H9 (cell line): ENCODE measurements at regions not wholly inside any gene's neighbourhood (a gene's known extent, or its start where the extent isn't known, plus 50 kb on each side); places are given as distances from the start of the nearest gene placed in this dataset.
"Not testable (repeated sequence)": the region's sequence is repeated elsewhere in the genome, so short reads cannot be mapped to it uniquely, and the experiment has no call there.

Experiments used
- DNase-seq: peaks from one replicate; pipeline ENCODE4 v3.0.0-alpha.2; 2017
- H2AFZ ChIP-seq: one replicate; pipeline ENCODE4 v1.6.1; 2013; ENCODE audit warnings: mild to moderate bottlenecking, low read length, control low read depth, moderate library complexity
- H2AK5ac ChIP-seq: 2 replicates; pipeline ENCODE4 v1.6.1; 2013; ENCODE audit warnings: low read length, control low read depth, mixed read lengths; ENCODE audit not compliant: insufficient read length
- H2BK120ac ChIP-seq: one replicate; pipeline ENCODE4 v1.6.1; 2013; ENCODE audit warnings: low read depth, mild to moderate bottlenecking, low read length, control low read depth, inconsistent platforms; ENCODE audit not compliant: poor library complexity, severe bottlenecking
- H2BK12ac ChIP-seq: 2 replicates; pipeline ENCODE4 v1.6.1; 2013; ENCODE audit warnings: low read length, control low read depth, mixed read lengths, low read depth; ENCODE audit not compliant: insufficient read length
- H2BK15ac ChIP-seq: 2 replicates; pipeline ENCODE4 v1.6.1; 2013; ENCODE audit warnings: low read depth, low read length, control low read depth
- H2BK20ac ChIP-seq: one replicate; pipeline ENCODE4 v1.6.1; 2013; ENCODE audit warnings: low read depth, mild to moderate bottlenecking, low read length, control low read depth, inconsistent platforms; ENCODE audit not compliant: poor library complexity, severe bottlenecking
- H2BK5ac ChIP-seq: 2 replicates; pipeline ENCODE4 v1.6.1; 2013; ENCODE audit warnings: low read length, control low read depth, mixed read lengths; ENCODE audit not compliant: insufficient read length
- H3K14ac ChIP-seq: 2 replicates; pipeline ENCODE4 v1.6.1; 2013; ENCODE audit warnings: low read length, control low read depth; ENCODE audit not compliant: insufficient read depth
- H3K18ac ChIP-seq: 2 replicates; pipeline ENCODE4 v1.6.1; 2013; ENCODE audit warnings: low read depth, mild to moderate bottlenecking, mixed read lengths, low read length, control low read depth; ENCODE audit not compliant: insufficient read length
- H3K23ac ChIP-seq: 2 replicates; pipeline ENCODE4 v1.6.1; 2013; ENCODE audit warnings: low read length, control low read depth, mixed read lengths, low read depth; ENCODE audit not compliant: insufficient read length
- H3K23me2 ChIP-seq: 2 replicates; pipeline ENCODE4 v1.6.1; 2013; ENCODE audit warnings: low read depth, mild to moderate bottlenecking, mixed read lengths, low read length, control low read depth; ENCODE audit not compliant: insufficient read length, poor library complexity, severe bottlenecking
- H3K27ac ChIP-seq: 2 replicates; pipeline ENCODE4 v1.5.1; 2013; ENCODE audit warnings: low read length, control low read depth, mixed read lengths, low read depth; ENCODE audit not compliant: insufficient read length
- H3K27me3 ChIP-seq: 2 replicates; pipeline ENCODE4 v1.6.1; 2013; ENCODE audit warnings: low read length, control low read depth, inconsistent platforms; ENCODE audit not compliant: insufficient read depth
- H3K4ac ChIP-seq: 2 replicates; pipeline ENCODE4 v1.6.1; 2013; ENCODE audit warnings: low read depth, mild to moderate bottlenecking, control low read depth, inconsistent platforms, low read length, moderate library complexity
- H3K4me1 ChIP-seq: 2 replicates; pipeline ENCODE4 v1.6.1; 2013; ENCODE audit warnings: low read length, control low read depth, inconsistent platforms; ENCODE audit not compliant: insufficient read depth
- H3K4me2 ChIP-seq: 2 replicates; pipeline ENCODE4 v1.6.1; 2013; ENCODE audit warnings: low read length, control low read depth, mixed read lengths; ENCODE audit not compliant: insufficient read length, insufficient read depth
- H3K56ac ChIP-seq: 2 replicates; pipeline ENCODE4 v1.6.1; 2013; ENCODE audit warnings: low read depth, mild to moderate bottlenecking, mixed read lengths, low read length, control low read depth; ENCODE audit not compliant: insufficient read length
- H3K79me1 ChIP-seq: 2 replicates; pipeline ENCODE4 v1.6.1; 2013; ENCODE audit warnings: low read depth, mild to moderate bottlenecking, moderate library complexity, low read length, control low read depth, inconsistent platforms; ENCODE audit not compliant: insufficient read depth, poor library complexity, severe bottlenecking
- H3K79me2 ChIP-seq: 2 replicates; pipeline ENCODE4 v1.6.1; 2013; ENCODE audit warnings: low read length, control low read depth, inconsistent platforms; ENCODE audit not compliant: insufficient read depth
- H3K9ac ChIP-seq: 2 replicates; pipeline ENCODE4 v1.6.1; 2013; ENCODE audit warnings: low read length, control low read depth, mixed read lengths; ENCODE audit not compliant: insufficient read length; ENCODE audit errors: extremely low read depth
- H3K9me3 ChIP-seq: one replicate; pipeline ENCODE4 v1.6.1; 2013; ENCODE audit warnings: low read depth, low read length, inconsistent platforms; ENCODE audit not compliant: control insufficient read depth
- H3T11ph ChIP-seq: one replicate; pipeline ENCODE4 v1.6.1; 2013; ENCODE audit warnings: mild to moderate bottlenecking, low read length, control low read depth, inconsistent platforms
- H4K20me1 ChIP-seq: one replicate; pipeline ENCODE4 v1.6.1; 2013; ENCODE audit not compliant: control insufficient read depth, insufficient read length, insufficient read depth
- H4K5ac ChIP-seq: 2 replicates; pipeline ENCODE4 v1.6.1; 2013; ENCODE audit warnings: low read depth, mild to moderate bottlenecking, mixed read lengths, low read length, control low read depth; ENCODE audit not compliant: insufficient read length
- H4K8ac ChIP-seq: replicated peaks from 2 replicates; pipeline ENCODE4 v1.6.1; 2013; ENCODE audit warnings: low read length, control low read depth, mixed read lengths, low read depth; ENCODE audit not compliant: insufficient read length
- H4K91ac ChIP-seq: 2 replicates; pipeline ENCODE4 v1.6.1; 2013; ENCODE audit warnings: low read depth, mild to moderate bottlenecking, moderate library complexity, mixed read lengths, low read length, control low read depth; ENCODE audit not compliant: insufficient read length
- H3K27ac Mint-ChIP-seq, 3 experiments: 2 replicates in 2 of 3; 3 replicates in 1 of 3; pipeline ENCODE4 v1.8.0; 2020 to 2021; ENCODE audit warnings: mixed read lengths in 3 of 3, mild to moderate bottlenecking in 1 of 3, moderate library complexity in 1 of 3
- H3K27me3 Mint-ChIP-seq: 2 replicates; pipeline ENCODE4 v1.8.0; 2021; ENCODE audit warnings: low read depth, mild to moderate bottlenecking, moderate library complexity, mixed read lengths
- H3K36me3 Mint-ChIP-seq, 3 experiments: 2 replicates in 2 of 3; 3 replicates in 1 of 3; pipeline ENCODE4 v1.8.0; 2020 to 2021; ENCODE audit warnings: low read depth in 3 of 3, mixed read lengths in 3 of 3; ENCODE audit not compliant: insufficient read depth in 1 of 3
- H3K4me1 Mint-ChIP-seq, 2 experiments: 2 replicates each; pipeline ENCODE4 v1.8.0; 2020; ENCODE audit warnings: mixed read lengths in 2 of 2
- H3K4me3 Mint-ChIP-seq, 2 experiments: 2 replicates in 1 of 2; 3 replicates in 1 of 2; pipeline ENCODE4 v1.8.0; 2020 to 2021; ENCODE audit warnings: mild to moderate bottlenecking in 2 of 2, mixed read lengths in 2 of 2, moderate library complexity in 1 of 2
- H3K9me3 Mint-ChIP-seq, 2 experiments: 2 replicates in 1 of 2; 3 replicates in 1 of 2; pipeline ENCODE4 v1.8.0; 2020; ENCODE audit warnings: mild to moderate bottlenecking in 2 of 2, mixed read lengths in 2 of 2, moderate library complexity in 1 of 2
- CTCF ChIP-seq: fragments of 200-600 bp; sonication (generic); conservative IDR thresholded peaks from 3 replicates; pipeline ENCODE4 v1.8.0; 2021; ENCODE audit warnings: antibody characterized with exemption, mild to moderate bottlenecking
- WGBS: extraction: QIAGEN DNeasy Blood & Tissue Kit; methylation state at CpG from one replicate; pipeline ENCODE4 v1.1.7; 2013; ENCODE audit warnings: missing lambda C conversion rate, low lambda C conversion rate, mixed read lengths; ENCODE audit not compliant: insufficient read length; ENCODE audit errors: extremely low coverage; 5-methylcytosine and 5-hydroxymethylcytosine counted together

DNA sequence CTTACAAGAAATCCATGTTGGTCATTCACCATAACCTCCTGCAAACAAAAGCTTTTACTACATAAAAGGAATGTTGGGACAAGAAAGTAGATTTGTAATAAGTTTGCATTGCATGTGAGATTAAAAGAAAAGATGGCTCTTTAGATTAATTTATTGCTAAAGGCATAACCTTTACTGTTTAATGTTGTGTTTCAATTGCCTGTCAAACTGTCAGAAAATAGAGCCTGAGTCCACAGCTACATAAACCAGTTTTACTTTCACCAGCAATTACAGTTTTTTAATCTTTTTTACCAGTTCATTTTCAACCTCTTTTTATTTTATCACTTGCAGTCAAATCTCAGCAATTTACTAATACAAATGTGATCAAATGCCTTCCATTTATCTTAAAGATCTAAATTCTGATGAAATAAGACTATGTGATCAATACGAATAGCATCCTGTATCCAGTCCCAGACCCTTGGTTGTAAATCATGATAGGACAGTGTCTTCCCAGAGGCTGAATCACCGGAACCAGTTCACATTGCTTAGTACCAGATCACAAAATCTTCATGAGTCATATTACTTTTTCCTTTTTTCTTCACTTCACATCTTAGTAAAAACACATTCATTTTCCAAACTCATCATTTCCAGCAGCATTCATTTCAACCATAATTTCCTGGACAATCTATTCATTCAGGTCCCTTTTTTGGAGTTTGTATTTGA is 95.4 kb upstream of the FRG1 start:
- no peak overlapping the region for H4K91ac ChIP-seq
- no peak overlapping the region for H2BK120ac ChIP-seq
- H3K4me3 Mint-ChIP-seq = no peak overlapping the region
- H3K4me2 ChIP-seq = no peak overlapping the region
- no peak overlapping the region for H4K8ac ChIP-seq
- WGBS = no CpG with 5 or more reads among the region's 2 CpGs
- H3K9ac ChIP-seq = no peak overlapping the region
- no peak overlapping the region for H2AK5ac ChIP-seq
- no peak overlapping the region for H2AFZ ChIP-seq
- H2BK20ac ChIP-seq = no peak overlapping the region
- H3T11ph ChIP-seq = no peak overlapping the region
- no peak overlapping the region for H3K56ac ChIP-seq
- H3K4me1 ChIP-seq = no peaks in the 10 kb centered on the region
- no peak overlapping the region for H3K14ac ChIP-seq
- no peaks in the 10 kb centered on the region for H3K27me3 ChIP-seq
- H3K27ac ChIP-seq = no peak overlapping the region
- no peak overlapping the region for H2BK12ac ChIP-seq
- no peak overlapping the region for H3K23ac ChIP-seq
- DNase-seq = no peak
- H3K27me3 Mint-ChIP-seq = no peaks in the 10 kb centered on the region; the same call in 1 of the 2 replicates
- H2BK15ac ChIP-seq = no peak overlapping the region
- H3K9me3 ChIP-seq = peaks cover 26% of the 10 kb centered on the region
- H3K79me2 ChIP-seq = no peaks in the 10 kb centered on the region; the same call in 1 of the 2 replicates
- H4K5ac ChIP-seq = no peak overlapping the region
- no peaks in the 10 kb centered on the region for H4K20me1 ChIP-seq
- no peaks in the 10 kb centered on the region for H3K79me1 ChIP-seq
- H3K27ac Mint-ChIP-seq = no peak overlapping the region
- no peak for TF ChIP-seq CTCF
- no peaks in the 10 kb centered on the region for H3K4me1 Mint-ChIP-seq
- H3K4ac ChIP-seq = no peak overlapping the region
- H3K9me3 Mint-ChIP-seq = peaks cover 60 to 66% of the 10 kb centered on the region in 2 experiments
- peaks cover 2 to 8% (median 4%) of the 10 kb centered on the region in 3 experiments; a peak in 6 of 7 replicates for H3K36me3 Mint-ChIP-seq
- H3K23me2 ChIP-seq = no peaks in the 10 kb centered on the region
- H3K18ac ChIP-seq = no peak overlapping the region
- no peak overlapping the region for H2BK5ac ChIP-seq

- H3K4me3 Mint-ChIP-seq, H3K79me1 ChIP-seq, H3K4me1 Mint-ChIP-seq, H3K23me2 ChIP-seq, H3K18ac ChIP-seq, H4K91ac ChIP-seq, H3K36me3 Mint-ChIP-seq, H3K14ac ChIP-seq, DNase-seq, H2AFZ ChIP-seq, H2BK15ac ChIP-seq, H4K5ac ChIP-seq, H3K27me3 ChIP-seq, H3K27me3 Mint-ChIP-seq, H3K79me2 ChIP-seq, H3K23ac ChIP-seq, H3K27ac ChIP-seq, H3K4me2 ChIP-seq, H3K27ac Mint-ChIP-seq, H4K8ac ChIP-seq, H2AK5ac ChIP-seq, H2BK12ac ChIP-seq, H3T11ph ChIP-seq, H3K4me1 ChIP-seq, H2BK20ac ChIP-seq, H2BK120ac ChIP-seq, H3K4ac ChIP-seq, H3K9ac ChIP-seq, H2BK5ac ChIP-seq, H4K20me1 ChIP-seq: not testable (repeated sequence)
- H3K56ac ChIP-seq = peak overlapping the region; percentile 32
- WGBS = no CpG with 5 or more reads among the region's 31 CpGs
- peaks cover 59 to 64% of the 10 kb centered on the region in 2 experiments for H3K9me3 Mint-ChIP-seq
- peaks cover 20% of the 10 kb centered on the region for H3K9me3 ChIP-seq
Observed at GRCh38 chr4:189846094-189846493, 94.6 kb upstream of the FRG1 start.
